GM12891 (cell line): ENCODE measurements at regions not wholly inside any gene's neighbourhood (a gene's known extent, or its start where the extent isn't known, plus 50 kb on each side); places are given as distances from the start of the nearest gene placed in this dataset.

Source experiments
- PAX5 ChIP-seq: IDR thresholded peaks from 2 replicates; pipeline ENCODE4 v1.6.1; 2011; ENCODE audit warnings: low read length, moderate library complexity, mild to moderate bottlenecking; ENCODE audit not compliant: insufficient read depth, severe bottlenecking
- POLR2A ChIP-seq: IDR thresholded peaks from 2 replicates; pipeline ENCODE4 v1.6.1; 2011; ENCODE audit warnings: low read depth, low read length, control low read depth
- POLR2AphosphoS5 ChIP-seq: IDR thresholded peaks from 2 replicates; pipeline ENCODE4 v1.6.1; 2011; ENCODE audit warnings: low read depth, low read length, control low read depth
- POU2F2 ChIP-seq: IDR thresholded peaks from 2 replicates; pipeline ENCODE4 v1.6.1; 2011; ENCODE audit warnings: low read depth, mild to moderate bottlenecking, control low read depth, low read length, moderate library complexity
- SPI1 ChIP-seq: IDR thresholded peaks from 2 replicates; pipeline ENCODE4 v1.6.1; 2011; ENCODE audit warnings: low read depth, low read length, control low read depth
- TAF1 ChIP-seq: IDR thresholded peaks from 2 replicates; pipeline ENCODE4 v1.6.1; 2011; ENCODE audit warnings: low read depth, low read length, control low read depth

- TF ChIP-seq TAF1 (no peak), POLR2AphosphoS5 (no peak), POLR2A (no peak), SPI1 (no peak), PAX5 (no peak), POU2F2 (no peak)
Observed at GRCh38 chr9:27967210-27967609, 393.9 kb upstream of the C9orf72 start.
